HAP-1 (cell line): ENCODE measurements at regions not wholly inside any gene's neighbourhood (a gene's known extent, or its start where the extent isn't known, plus 50 kb on each side); places are given as distances from the start of the nearest gene placed in this dataset.
"Not testable (repeated sequence)": the region's sequence is repeated elsewhere in the genome, so short reads cannot be mapped to it uniquely, and the experiment has no call there.

Source experiments
- DNase-seq, 2 experiments: peaks; one replicate each; pipeline ENCODE4 v3.0.0-alpha.2; 2016 to 2020; ENCODE audit warnings: low spot score in 2 of 2
- H3K27me3 ChIP-seq: fragments of 250-450 bp; sonication (Bioruptor Pico); 2 replicates; pipeline ENCODE4 v1.5.1; 2020; ENCODE audit warnings: low read depth, mild to moderate bottlenecking, moderate library complexity
- H3K36me3 ChIP-seq: fragments of 250-450 bp; sonication (Bioruptor Pico); replicated peaks from 2 replicates; pipeline ENCODE4 v1.5.1; 2020; ENCODE audit warnings: mild to moderate bottlenecking
- H3K4me1 ChIP-seq: fragments of 250-450 bp; sonication (Bioruptor Pico); 2 replicates; pipeline ENCODE4 v1.5.1; 2020; ENCODE audit warnings: mild to moderate bottlenecking
- H3K4me3 ChIP-seq: fragments of 250-450 bp; sonication (Bioruptor Pico); 2 replicates; pipeline ENCODE4 v1.5.1; 2020; ENCODE audit warnings: mild to moderate bottlenecking, moderate library complexity
- H3K9me3 ChIP-seq: fragments of 250-450 bp; sonication (Bioruptor Pico); 2 replicates; pipeline ENCODE4 v1.5.1; 2020; ENCODE audit warnings: mild to moderate bottlenecking, moderate library complexity
- in situ Hi-C: fragments of 300-500 bp; cut with MboI; formaldehyde crosslinking; loops from 3 replicates; pipeline ENCODE4 v1.14.3; 2020; ENCODE audit warnings: low sequenced_read_pairs, inconsistent platforms, mixed read lengths

- in situ Hi-C loops: no loop called here
- Histone ChIP-seq H3K4me1 (no peaks in the 10 kb centered on the region), H3K4me3 (no peak overlapping the region)
These were observed 323.9 kb upstream of the GLI3 start for GRCh38 chr7:42560866-42561265.

GRCh38 chr7:42554932-42555331 is 317.9 kb upstream of the GLI3 start:
- not testable (repeated sequence) for DNase-seq

More at GRCh38 chr7:42560866-42561265, 323.9 kb upstream of the GLI3 start:
- Histone ChIP-seq H3K9me3 (no peaks in the 10 kb centered on the region), H3K36me3 (no peaks in the 10 kb centered on the region), H3K27me3 (no peaks in the 10 kb centered on the region)
- no peak for DNase-seq

GRCh38 chr7:42552227-42552626 is 315.2 kb upstream of the GLI3 start:
- DNase-seq: no peak
- Histone ChIP-seq H3K36me3 (no peaks in the 10 kb centered on the region), H3K27me3 (no peaks in the 10 kb centered on the region), H3K9me3 (no peaks in the 10 kb centered on the region), H3K4me1 (no peaks in the 10 kb centered on the region), H3K4me3 (no peak overlapping the region)
- in situ Hi-C loops: no loop called here

More at GRCh38 chr7:42554932-42555331, 317.9 kb upstream of the GLI3 start:
- H3K9me3 ChIP-seq, H3K4me3 ChIP-seq, in situ Hi-C loops, H3K36me3 ChIP-seq, H3K4me1 ChIP-seq, H3K27me3 ChIP-seq: not testable (repeated sequence)

GRCh38 chr7:42550706-42551470 is 313.9 kb upstream of the GLI3 start:
- no peak for DNase-seq
- in situ Hi-C loops: no loop called here
- Histone ChIP-seq H3K9me3 (no peaks in the 10 kb centered on the region), H3K27me3 (no peaks in the 10 kb centered on the region), H3K4me1 (no peaks in the 10 kb centered on the region), H3K4me3 (no peak overlapping the region), H3K36me3 (no peaks in the 10 kb centered on the region)

GRCh38 chr7:42549866-42550485 is 313.0 kb upstream of the GLI3 start:
- DNase-seq: no peak
- in situ Hi-C loops: no loop called here

GRCh38 chr7:42548816-42549611 is 312.0 kb upstream of the GLI3 start:
- Histone ChIP-seq H3K27me3 (no peaks in the 10 kb centered on the region), H3K9me3 (peaks cover 8% of the 10 kb centered on the region; the same call in 1 of the 2 replicates), H3K4me3 (no peak overlapping the region), H3K4me1 (no peaks in the 10 kb centered on the region), H3K36me3 (no peaks in the 10 kb centered on the region)
- in situ Hi-C loops: no loop called here
- no peak for DNase-seq

More at GRCh38 chr7:42549866-42550485, 313.0 kb upstream of the GLI3 start:
- Histone ChIP-seq H3K36me3 (no peaks in the 10 kb centered on the region), H3K4me3 (no peak overlapping the region), H3K4me1 (no peaks in the 10 kb centered on the region), H3K9me3 (no peaks in the 10 kb centered on the region), H3K27me3 (no peaks in the 10 kb centered on the region)

- Histone ChIP-seq H3K4me3 (no peak overlapping the region), H3K36me3 (no peaks in the 10 kb centered on the region), H3K27me3 (no peaks in the 10 kb centered on the region), H3K9me3 (peaks cover 8% of the 10 kb centered on the region; the same call in 1 of the 2 replicates), H3K4me1 (no peaks in the 10 kb centered on the region)
- in situ Hi-C loops: no loop called here
- DNase-seq: no peak
These were observed 308.2 kb upstream of the GLI3 start for GRCh38 chr7:42545049-42545724.

GRCh38 chr7:42543953-42544352 is 306.9 kb upstream of the GLI3 start:
- Histone ChIP-seq H3K4me1 (no peaks in the 10 kb centered on the region), H3K4me3 (no peak overlapping the region), H3K36me3 (no peaks in the 10 kb centered on the region), H3K9me3 (peaks cover 8% of the 10 kb centered on the region; the same call in 1 of the 2 replicates), H3K27me3 (no peaks in the 10 kb centered on the region)
- DNase-seq: no peak
- in situ Hi-C loops: no loop called here

GRCh38 chr7:42542446-42542845 is 305.4 kb upstream of the GLI3 start:
- H3K9me3 ChIP-seq, H3K4me3 ChIP-seq, H3K4me1 ChIP-seq, in situ Hi-C loops, H3K27me3 ChIP-seq, DNase-seq, H3K36me3 ChIP-seq: not testable (repeated sequence)

GRCh38 chr7:42534441-42534840 is 297.4 kb upstream of the GLI3 start:
- H3K36me3 ChIP-seq: no peaks in the 10 kb centered on the region
- no peaks in the 10 kb centered on the region for H3K9me3 ChIP-seq
- no peak overlapping the region for H3K4me3 ChIP-seq
- DNase-seq: no peak
- in situ Hi-C loops: no loop called here
- no peaks in the 10 kb centered on the region for H3K27me3 ChIP-seq
- no peaks in the 10 kb centered on the region for H3K4me1 ChIP-seq

GRCh38 chr7:42527004-42527403 is 290.0 kb upstream of the GLI3 start:
- DNase-seq: no peak
- H3K4me3 ChIP-seq: no peak overlapping the region
- H3K4me1 ChIP-seq: no peaks in the 10 kb centered on the region
- H3K27me3 ChIP-seq: no peaks in the 10 kb centered on the region
- H3K9me3 ChIP-seq: no peaks in the 10 kb centered on the region
- in situ Hi-C loops: no loop called here
- H3K36me3 ChIP-seq: no peaks in the 10 kb centered on the region

GRCh38 chr7:42522227-42522991 is 285.4 kb upstream of the GLI3 start:
- Histone ChIP-seq H3K9me3 (no peaks in the 10 kb centered on the region), H3K4me1 (no peaks in the 10 kb centered on the region), H3K4me3 (no peak overlapping the region), H3K27me3 (no peaks in the 10 kb centered on the region; the same call in 1 of the 2 replicates), H3K36me3 (no peaks in the 10 kb centered on the region)
- in situ Hi-C loops: no loop called here
- DNase-seq: no peak

- no peak overlapping the region for H3K4me3 ChIP-seq
- in situ Hi-C loops: no loop called here
- H3K36me3 ChIP-seq: no peaks in the 10 kb centered on the region
- H3K9me3 ChIP-seq: no peaks in the 10 kb centered on the region
- no peaks in the 10 kb centered on the region for H3K27me3 ChIP-seq
- no peaks in the 10 kb centered on the region for H3K4me1 ChIP-seq
- DNase-seq: no peak
These were observed 274.0 kb upstream of the GLI3 start for GRCh38 chr7:42511027-42511426.
